ENCODE measurements at regions not wholly inside any gene's neighbourhood (a gene's known extent, or its start where the extent isn't known, plus 50 kb on each side); places are given as distances from the start of the nearest gene placed in this dataset.

DNA sequence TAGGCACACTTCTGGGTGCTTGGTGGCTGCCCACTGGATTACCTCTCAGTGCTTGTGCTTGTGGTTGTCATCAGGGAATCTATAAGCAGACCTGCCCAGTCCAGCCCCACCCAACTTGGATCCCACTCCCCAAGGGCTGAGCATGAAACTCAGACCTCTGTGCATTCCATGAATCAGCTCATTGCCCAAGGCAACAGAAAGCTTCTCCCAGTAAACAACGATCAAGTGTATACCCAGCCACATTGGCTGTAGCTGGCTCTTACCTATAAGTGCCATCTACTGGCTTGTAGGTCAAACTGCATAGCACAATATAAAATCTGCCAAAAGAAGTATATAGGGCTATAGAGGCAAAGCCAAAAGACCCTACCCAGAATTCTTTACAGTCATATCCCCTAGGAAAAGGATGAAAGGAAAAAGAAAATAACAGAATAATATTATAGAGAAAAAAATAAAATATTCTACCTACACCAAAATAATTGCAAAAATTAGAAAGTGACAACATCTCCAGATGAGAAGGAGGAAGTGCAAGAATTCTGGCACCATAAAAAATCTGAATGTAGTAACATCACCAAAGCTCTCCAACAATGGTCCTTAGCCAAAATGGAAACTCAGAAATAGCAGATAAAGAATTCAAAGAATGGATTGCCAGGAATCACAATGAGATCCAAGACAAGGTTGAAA lies 321.0 kb upstream of the TRPC7 start:
- POLR2A ChIA-PET, result no interaction called here
- in situ Hi-C loops (cut with MboI), result no loop called here
- peak; percentile 70 for ATAC-seq
- TF ChIP-seq LARP7 (IDR thresholded peaks at IDR 0.05) (no peak), RB1 (IDR thresholded peaks at IDR 0.05; ENCODE audit: borderline replicate concordance) (no peak), FOXK2 (IDR thresholded peaks at IDR 0.05) (no peak), IKZF2 (IDR thresholded peaks at IDR 0.05) (no peak), MYC (IDR thresholded peaks at IDR 0.05; ENCODE audit: insufficient read depth, insufficient read length, insufficient replicate concordance, low read length, severe bottlenecking) (no peak), ZNF24 (IDR thresholded peaks at IDR 0.05) (no peak), NFYB (IDR thresholded peaks at IDR 0.05; ENCODE audit: insufficient read depth, low read depth, low read length) (no peak), GABPA (IDR thresholded peaks at IDR 0.05; ENCODE audit: low read depth) (no peak), PAX5 (IDR thresholded peaks at IDR 0.05; ENCODE audit: borderline replicate concordance, low read depth, low read length) (no peak), RAD21 (IDR thresholded peaks at IDR 0.05; ENCODE audit: insufficient read depth, low read depth, low read length) (peak; percentile 43), BACH1 (IDR thresholded peaks at IDR 0.05; ENCODE audit: borderline replicate concordance) (no peak), BHLHE40 (IDR thresholded peaks at IDR 0.05; ENCODE audit: borderline replicate concordance in 1 of 2, low read depth in 2 of 2, low read length in 1 of 2) (no peak), DPF2 (IDR thresholded peaks at IDR 0.05) (no peak), TCF3 (IDR thresholded peaks at IDR 0.05; ENCODE audit: borderline replicate concordance, insufficient read depth, low read depth, low read length) (no peak)
- TF ChIP-seq, protein P1, sequence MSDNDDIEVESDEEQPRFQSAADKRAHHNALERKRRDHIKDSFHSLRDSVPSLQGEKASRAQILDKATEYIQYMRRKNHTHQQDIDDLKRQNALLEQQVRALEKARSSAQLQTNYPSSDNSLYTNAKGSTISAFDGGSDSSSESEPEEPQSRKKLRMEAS (IDR thresholded peaks at IDR 0.05; ENCODE audit: low read depth, low read length), result no peak
- TF ChIP-seq, protein P2, sequence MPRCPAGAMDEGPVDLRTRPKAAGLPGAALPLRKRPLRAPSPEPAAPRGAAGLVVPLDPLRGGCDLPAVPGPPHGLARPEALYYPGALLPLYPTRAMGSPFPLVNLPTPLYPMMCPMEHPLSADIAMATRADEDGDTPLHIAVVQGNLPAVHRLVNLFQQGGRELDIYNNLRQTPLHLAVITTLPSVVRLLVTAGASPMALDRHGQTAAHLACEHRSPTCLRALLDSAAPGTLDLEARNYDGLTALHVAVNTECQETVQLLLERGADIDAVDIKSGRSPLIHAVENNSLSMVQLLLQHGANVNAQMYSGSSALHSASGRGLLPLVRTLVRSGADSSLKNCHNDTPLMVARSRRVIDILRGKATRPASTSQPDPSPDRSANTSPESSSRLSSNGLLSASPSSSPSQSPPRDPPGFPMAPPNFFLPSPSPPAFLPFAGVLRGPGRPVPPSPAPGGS (IDR thresholded peaks at IDR 0.05; ENCODE audit: borderline replicate concordance, insufficient read depth, low read depth, low read length, poor library complexity, severe bottlenecking), result no peak
- TF ChIP-seq, protein P3, sequence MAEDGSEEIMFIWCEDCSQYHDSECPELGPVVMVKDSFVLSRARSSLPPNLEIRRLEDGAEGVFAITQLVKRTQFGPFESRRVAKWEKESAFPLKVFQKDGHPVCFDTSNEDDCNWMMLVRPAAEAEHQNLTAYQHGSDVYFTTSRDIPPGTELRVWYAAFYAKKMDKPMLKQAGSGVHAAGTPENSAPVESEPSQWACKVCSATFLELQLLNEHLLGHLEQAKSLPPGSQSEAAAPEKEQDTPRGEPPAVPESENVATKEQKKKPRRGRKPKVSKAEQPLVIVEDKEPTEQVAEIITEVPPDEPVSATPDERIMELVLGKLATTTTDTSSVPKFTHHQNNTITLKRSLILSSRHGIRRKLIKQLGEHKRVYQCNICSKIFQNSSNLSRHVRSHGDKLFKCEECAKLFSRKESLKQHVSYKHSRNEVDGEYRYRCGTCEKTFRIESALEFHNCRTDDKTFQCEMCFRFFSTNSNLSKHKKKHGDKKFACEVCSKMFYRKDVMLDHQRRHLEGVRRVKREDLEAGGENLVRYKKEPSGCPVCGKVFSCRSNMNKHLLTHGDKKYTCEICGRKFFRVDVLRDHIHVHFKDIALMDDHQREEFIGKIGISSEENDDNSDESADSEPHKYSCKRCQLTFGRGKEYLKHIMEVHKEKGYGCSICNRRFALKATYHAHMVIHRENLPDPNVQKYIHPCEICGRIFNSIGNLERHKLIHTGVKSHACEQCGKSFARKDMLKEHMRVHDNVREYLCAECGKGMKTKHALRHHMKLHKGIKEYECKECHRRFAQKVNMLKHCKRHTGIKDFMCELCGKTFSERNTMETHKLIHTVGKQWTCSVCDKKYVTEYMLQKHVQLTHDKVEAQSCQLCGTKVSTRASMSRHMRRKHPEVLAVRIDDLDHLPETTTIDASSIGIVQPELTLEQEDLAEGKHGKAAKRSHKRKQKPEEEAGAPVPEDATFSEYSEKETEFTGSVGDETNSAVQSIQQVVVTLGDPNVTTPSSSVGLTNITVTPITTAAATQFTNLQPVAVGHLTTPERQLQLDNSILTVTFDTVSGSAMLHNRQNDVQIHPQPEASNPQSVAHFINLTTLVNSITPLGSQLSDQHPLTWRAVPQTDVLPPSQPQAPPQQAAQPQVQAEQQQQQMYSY (CRISPR knock-in tag; IDR thresholded peaks at IDR 0.05), result no peak

More for the DNA sequence above, 321.0 kb upstream of the TRPC7 start:
- DNase-seq (ENCODE audit: low read depth, low spot score) (no peak), FAIRE-seq (no peak)
- H3K36me3 ChIP-seq (ENCODE audit: control insufficient read depth in 2 of 2, insufficient read depth in 2 of 2, low read length in 1 of 2), result no peaks in the 10 kb centered on the region
- H3K9me3 ChIP-seq (replicated peaks; ENCODE audit: control insufficient read depth, insufficient read depth, low read length), result no peaks in the 10 kb centered on the region
- H3K9ac ChIP-seq (ENCODE audit: control insufficient read depth, insufficient read depth, low read length), result no peak overlapping the region
- H4K20me1 ChIP-seq (ENCODE audit: control insufficient read depth, insufficient read depth), result no peaks in the 10 kb centered on the region
- H2AFZ ChIP-seq (ENCODE audit: control insufficient read depth, low read depth, low read length), result no peak overlapping the region
- WGBS (ENCODE audit: insufficient coverage, insufficient replicate concordance, low lambda C conversion rate, missing lambda C conversion rate), result 0% methylated on average over 1 of the region's 1 CpG
- H3K27me3 ChIP-seq (replicated peaks in 1 of 2; ENCODE audit: control insufficient read depth in 2 of 2, insufficient read depth in 2 of 2, low read length in 1 of 2), result no peaks in the 10 kb centered on the region
- RAD21 ChIA-PET (ENCODE audit: unreplicated experiment), result interaction anchor here (0.6 kb wide), 1 partner anchor 48 kb away, joined by 3 read pairs; no protein-coding TSS in a partner anchor
- no peaks in the 10 kb centered on the region for H3K4me1 ChIP-seq (ENCODE audit: control insufficient read depth, insufficient read depth, low read length)
- no peak overlapping the region for H3K4me2 ChIP-seq (ENCODE audit: control insufficient read depth, insufficient read depth)
- no peak overlapping the region for H3K4me3 ChIP-seq
- SMC1A ChIA-PET (ENCODE audit: uncharacterized antibody, unreplicated experiment), result interaction anchor here (1.1 to 1.2 kb wide), 2 partner anchors 40 to 48 kb away, joined by 3 to 5 read pairs; no protein-coding TSS in a partner anchor
- H3K79me2 ChIP-seq (ENCODE audit: control insufficient read depth, insufficient read depth, low read length), result no peaks in the 10 kb centered on the region
- CTCF ChIA-PET, result interaction anchor here (0.6 to 3.3 kb wide), 7 partner anchors 47 to 437 kb away, joined by 3 to 18 read pairs (median 3); no protein-coding TSS in a partner anchor
- intact Hi-C loops (cut with micrococcal nuclease; ENCODE audit: unreplicated experiment), result loop anchor here (5.0 to 10.0 kb wide), 2 partner anchors 309 to 442 kb away; no protein-coding TSS in a partner anchor
- no peak overlapping the region for H3K27ac ChIP-seq (ENCODE audit: control insufficient read depth, insufficient read depth)
- BruUV-seq (replicated peaks), result no TSS peak

Data from GM12878 (cell line).